B cell (primary cell): ENCODE measurements at regions not wholly inside any gene's neighbourhood (a gene's known extent, or its start where the extent isn't known, plus 50 kb on each side); places are given as distances from the start of the nearest gene placed in this dataset.

Source experiments
- ATAC-seq: fragments of 200-7000 bp; cut with Tn5 transposase; one replicate; pipeline ENCODE4 v1.10.0; 2021; ENCODE audit warnings: low read depth, mild to moderate bottlenecking, moderate number of reproducible peaks, moderate library complexity
- CTCF ChIA-PET: fragments of 350-600 bp; sonication (Branson Sonifier 250); formaldehyde crosslinking; loops from one replicate; lab custom pipeline; 2021; ENCODE audit warnings: antibody characterized with exemption, inconsistent platforms; lab: Charles Lee
- POLR2A ChIA-PET: fragments of 350-600 bp; sonication (Branson Sonifier 250); formaldehyde crosslinking; loops from one replicate; lab custom pipeline; 2021; ENCODE audit warnings: antibody characterized with exemption; lab: Charles Lee
- DNase-seq: peaks from one replicate; pipeline ENCODE4 v3.0.0; 2013
- H2AFZ ChIP-seq: 2 replicates; pipeline ENCODE4 v1.6.1; 2012; ENCODE audit warnings: mild to moderate bottlenecking, low read depth, low read length; ENCODE audit not compliant: insufficient read depth, poor library complexity, severe bottlenecking
- H3K27ac ChIP-seq, 2 donors: 1 replicate in 1 of 2; 2 replicates in 1 of 2; pipeline ENCODE4 v1.5.1; 2012 to 2013; ENCODE audit warnings: low read length in 2 of 2, mild to moderate bottlenecking in 2 of 2, moderate library complexity in 1 of 2
- H3K27me3 ChIP-seq, 4 experiments: fragments of 200-600 bp in 1 of 4; sonication (generic) in 1 of 4; replicated peaks in 1 of 4; 1 replicate in 2 of 4; 2 replicates in 2 of 4; pipeline versions ENCODE4 v1.6.1 to v1.7.0; 2013 to 2016; ENCODE audit warnings: low read length in 3 of 4, mild to moderate bottlenecking in 2 of 4, mixed read lengths in 1 of 4, moderate library complexity in 1 of 4; ENCODE audit not compliant: insufficient read depth in 4 of 4, control insufficient read depth in 3 of 4; ENCODE audit errors: control extremely low read depth in 1 of 4
- H3K36me3 ChIP-seq, 2 experiments: replicated peaks in 1 of 2; 1 replicate in 1 of 2; 2 replicates in 1 of 2; pipeline versions ENCODE4 v1.6.1 to v1.7.1; 2013; ENCODE audit warnings: low read length in 1 of 2; ENCODE audit not compliant: insufficient read depth in 2 of 2, control insufficient read depth in 1 of 2; ENCODE audit errors: control extremely low read depth in 1 of 2, extremely low read depth in 1 of 2
- H3K4me1 ChIP-seq, 2 donors: fragments of 200-600 bp in 1 of 2; sonication (generic) in 1 of 2; 1 replicate in 1 of 2; 2 replicates in 1 of 2; pipeline versions ENCODE4 v1.5.1 to v1.6.1; 2013 to 2017; ENCODE audit warnings: low read length in 2 of 2; ENCODE audit not compliant: control insufficient read depth in 2 of 2, insufficient read depth in 2 of 2
- H3K4me2 ChIP-seq: replicated peaks from 2 replicates; pipeline ENCODE3; 2012; ENCODE audit warnings: mild to moderate bottlenecking, low read depth, low read length; ENCODE audit not compliant: poor library complexity, severe bottlenecking
- H3K4me3 ChIP-seq, 5 experiments: fragments of 200-600 bp in 1 of 5; sonication (generic) in 1 of 5; 1 replicate in 3 of 5; 2 replicates in 2 of 5; pipeline versions ENCODE4 v1.5.1 to v1.7.0; 2011 to 2016; ENCODE audit warnings: low read length in 4 of 5, mild to moderate bottlenecking in 4 of 5, low read depth in 2 of 5, control low read depth in 1 of 5, moderate library complexity in 1 of 5; ENCODE audit not compliant: insufficient read depth in 1 of 5; ENCODE audit errors: control extremely low read depth in 1 of 5, extremely low read depth in 1 of 5
- H3K79me2 ChIP-seq: fragments of 200-600 bp; sonication (generic); one replicate; pipeline ENCODE4 v1.6.0; 2016; ENCODE audit warnings: low read length; ENCODE audit not compliant: control insufficient read depth, insufficient read depth
- H3K9ac ChIP-seq: fragments of 200-600 bp; sonication (generic); 2 replicates; pipeline ENCODE4 v1.6.1; 2017; ENCODE audit warnings: mild to moderate bottlenecking, low read length, moderate library complexity
- H3K9me3 ChIP-seq, 3 donors: one replicate each; pipeline versions ENCODE4 v1.6.1 to v1.7.1; 2013; ENCODE audit warnings: low read length in 2 of 3; ENCODE audit not compliant: control insufficient read depth in 2 of 3, insufficient read depth in 1 of 3; ENCODE audit errors: control extremely low read depth in 1 of 3
- H4K20me1 ChIP-seq: 2 replicates; pipeline ENCODE4 v1.6.0; 2012; ENCODE audit warnings: mild to moderate bottlenecking, low read length; ENCODE audit not compliant: insufficient read depth, control insufficient read depth, poor library complexity, severe bottlenecking
- H3K27ac Mint-ChIP-seq: one replicate; pipeline ENCODE4 v1.8.0; 2021; ENCODE audit warnings: mixed read lengths
- H3K27me3 Mint-ChIP-seq: one replicate; pipeline ENCODE4 v1.8.0; 2021; ENCODE audit warnings: mixed read lengths
- H3K4me1 Mint-ChIP-seq: one replicate; pipeline ENCODE4 v1.8.0; 2021; ENCODE audit warnings: mixed read lengths
- H3K4me3 Mint-ChIP-seq: one replicate; pipeline ENCODE4 v1.8.0; 2021; ENCODE audit warnings: mixed read lengths
- H3K9me3 Mint-ChIP-seq: one replicate; pipeline ENCODE4 v1.8.0; 2022; ENCODE audit warnings: mixed read lengths; ENCODE audit not compliant: insufficient read depth
- CTCF ChIP-seq: fragments of 200-600 bp; IDR thresholded peaks from one replicate; pipeline ENCODE4 v1.8.0; 2022; ENCODE audit warnings: antibody characterized with exemption, mild to moderate bottlenecking
- EZH2 ChIP-seq: IDR thresholded peaks from 2 replicates; pipeline ENCODE4 v1.6.1; 2012; ENCODE audit warnings: borderline replicate concordance, low read depth, mild to moderate bottlenecking, moderate library complexity, low read length; ENCODE audit not compliant: insufficient read depth, poor library complexity, severe bottlenecking
- WGBS: methylation state at CpG from one replicate; pipeline ENCODE4 v1.1.5; 2013; ENCODE audit warnings: missing lambda C conversion rate; ENCODE audit not compliant: insufficient coverage; 5-methylcytosine and 5-hydroxymethylcytosine counted together
- intact Hi-C: fragments of 100-400 bp; cut with micrococcal nuclease; formaldehyde crosslinking; loops from one replicate; pipeline ENCODE4 v1.10.0; 2022

GRCh38 chr1:232561381-232561780 lies 68.6 kb downstream of the SIPA1L2 start:
- ATAC-seq, result no peak

GRCh38 chr1:232560940-232561339 lies 69.0 kb downstream of the SIPA1L2 start:
- Histone ChIP-seq H3K4me2 (no peak overlapping the region), H3K27ac (no peak overlapping the region), H3K79me2 (no peaks in the 10 kb centered on the region), H3K9me3 (no peaks in the 10 kb centered on the region), H3K27me3 (no peaks in the 10 kb centered on the region), H3K36me3 (no peaks in the 10 kb centered on the region), H3K4me1 (peaks cover 0 to 5% of the 10 kb centered on the region in 2 donors), H3K9ac (no peak overlapping the region), H2AFZ (no peak overlapping the region), H3K4me3 (no peak overlapping the region), H4K20me1 (no peaks in the 10 kb centered on the region)
- ChIA-PET POLR2A (no interaction called here), CTCF (no interaction called here)
- Mint-ChIP-seq H3K27ac (no peak overlapping the region), H3K4me1 (no peaks in the 10 kb centered on the region), H3K4me3 (no peak overlapping the region), H3K9me3 (no peaks in the 10 kb centered on the region), H3K27me3 (peaks cover 4% of the 10 kb centered on the region)
- intact Hi-C loops, result no loop called here
- ATAC-seq, result no peak
- no CpG with 5 or more reads among the region's 5 CpGs for WGBS
- TF ChIP-seq EZH2 (no peak), CTCF (no peak)
- DNase-seq, result no peak

More at GRCh38 chr1:232561381-232561780, 68.6 kb downstream of the SIPA1L2 start:
- Histone ChIP-seq H4K20me1 (no peaks in the 10 kb centered on the region), H3K9ac (no peak overlapping the region), H3K9me3 (no peaks in the 10 kb centered on the region), H2AFZ (no peak overlapping the region), H3K36me3 (no peaks in the 10 kb centered on the region), H3K4me3 (no peak overlapping the region), H3K4me1 (peaks cover 0 to 5% of the 10 kb centered on the region in 2 donors), H3K27ac (no peak overlapping the region), H3K79me2 (no peaks in the 10 kb centered on the region), H3K27me3 (no peaks in the 10 kb centered on the region), H3K4me2 (no peak overlapping the region)
- Mint-ChIP-seq H3K9me3 (no peaks in the 10 kb centered on the region), H3K27ac (no peak overlapping the region), H3K4me1 (no peaks in the 10 kb centered on the region), H3K4me3 (no peak overlapping the region), H3K27me3 (peaks cover 5% of the 10 kb centered on the region)
- intact Hi-C loops, result no loop called here
- WGBS, result 20% methylated on average over 1 of the region's 2 CpGs
- ChIA-PET POLR2A (no interaction called here), CTCF (no interaction called here)
- no peak for TF ChIP-seq EZH2
- no peak for TF ChIP-seq CTCF
- DNase-seq, result no peak
